Testis (tissue), 2 donors: ENCODE measurements at regions not wholly inside any gene's neighbourhood (a gene's known extent, or its start where the extent isn't known, plus 50 kb on each side); places are given as distances from the start of the nearest gene placed in this dataset.
"Not testable (repeated sequence)": the region's sequence is repeated elsewhere in the genome, so short reads cannot be mapped to it uniquely, and the experiment has no call there.

Source experiments
- DNase-seq: peaks from one replicate; pipeline ENCODE4 v3.0.0-alpha.2; 2019
- H3K27ac ChIP-seq, 2 donors: fragments of 200-600 bp; sonication (generic); one replicate each; pipeline ENCODE4 v1.5.1; 2019
- H3K27me3 ChIP-seq: fragments of 200-600 bp; sonication (generic); one replicate; pipeline ENCODE4 v1.5.1; 2019
- H3K36me3 ChIP-seq: fragments of 200-600 bp; sonication (generic); one replicate; pipeline ENCODE4 v1.5.1; 2017; ENCODE audit warnings: low read depth; ENCODE audit errors: missing control alignments
- H3K4me1 ChIP-seq: fragments of 200-600 bp; sonication (generic); one replicate; pipeline ENCODE4 v1.5.1; 2019
- H3K4me3 ChIP-seq, 2 donors: fragments of 200-600 bp; sonication (generic); one replicate each; pipeline ENCODE4 v1.5.1; 2017 to 2019
- H3K9me3 ChIP-seq: fragments of 200-600 bp; sonication (generic); one replicate; pipeline ENCODE4 v1.5.1; 2017
- CTCF ChIP-seq, 3 experiments: fragments of 450-650 bp in 2 of 3; fragments of 200-600 bp in 1 of 3; sonication (generic) in 1 of 3; IDR thresholded peaks; one replicate each; pipeline ENCODE4 v1.5.1; 2016 to 2019; ENCODE audit warnings: antibody characterized with exemption in 3 of 3, mild to moderate bottlenecking in 2 of 3, moderate library complexity in 1 of 3
- POLR2A ChIP-seq: fragments of 450-650 bp; IDR thresholded peaks from one replicate; pipeline ENCODE4 v1.6.1; 2017; ENCODE audit warnings: antibody characterized with exemption, mild to moderate bottlenecking, moderate library complexity
- WGBS, 2 donors: methylation state at CpG; one replicate each; pipeline ENCODE4 v1.1.5; 2018; 5-methylcytosine and 5-hydroxymethylcytosine counted together
- intact Hi-C: fragments of 100-400 bp; cut with DNase I; formaldehyde crosslinking; loops from one replicate; pipeline ENCODE4 v1.15.1; 2023; ENCODE audit warnings: low total_unique reads

GRCh38 chr3:159260049-159260662, 458.3 kb downstream of the MFSD1 start:
- H3K4me3 ChIP-seq, result no peak overlapping the region
- intact Hi-C loops, result no loop called here
- H3K4me1 ChIP-seq, result no peaks in the 10 kb centered on the region
- H3K36me3 ChIP-seq, result no peaks in the 10 kb centered on the region
- TF ChIP-seq POLR2A, result no peak
- peak; percentile 56 to 70 (median 68) for TF ChIP-seq CTCF (IDR thresholded peaks at IDR 0.05)
- peak; percentile 50 for DNase-seq
- 21 to 31% methylated on average over 5 of the region's 5 CpGs for WGBS, 2 donors
- H3K27ac ChIP-seq, result no peak overlapping the region
- H3K9me3 ChIP-seq, result no peaks in the 10 kb centered on the region
- no peaks in the 10 kb centered on the region for H3K27me3 ChIP-seq

- H3K36me3 ChIP-seq, intact Hi-C loops, H3K27me3 ChIP-seq, H3K9me3 ChIP-seq, H3K4me1 ChIP-seq, DNase-seq, H3K4me3 ChIP-seq, H3K27ac ChIP-seq: not testable (repeated sequence)
- WGBS, 2 donors, result 73 to 75% methylated on average over 4 of the region's 4 CpGs
These were observed 459.5 kb downstream of the MFSD1 start for GRCh38 chr3:159261333-159261732.

- TF ChIP-seq POLR2A (no peak), CTCF (IDR thresholded peaks at IDR 0.05) (peak; percentile 19 to 50 (median 44))
- no peak overlapping the region for H3K4me3 ChIP-seq
- DNase-seq, result peak; percentile 30
These were observed 462.1 kb downstream of the MFSD1 start for GRCh38 chr3:159263750-159264553.

GRCh38 chr3:159265705-159266104, 463.9 kb downstream of the MFSD1 start:
- H3K9me3 ChIP-seq, result no peaks in the 10 kb centered on the region
- WGBS, 2 donors, result 65 to 66% methylated on average over 2 of the region's 2 CpGs
- no peaks in the 10 kb centered on the region for H3K36me3 ChIP-seq
- TF ChIP-seq CTCF (IDR thresholded peaks at IDR 0.05) (no peak), POLR2A (no peak)
- no peak overlapping the region for H3K4me3 ChIP-seq
- H3K27me3 ChIP-seq, result no peaks in the 10 kb centered on the region
- intact Hi-C loops, result no loop called here
- no peak overlapping the region for H3K27ac ChIP-seq
- no peak for DNase-seq
- H3K4me1 ChIP-seq, result no peaks in the 10 kb centered on the region

More at GRCh38 chr3:159263750-159264553, 462.1 kb downstream of the MFSD1 start:
- Histone ChIP-seq H3K36me3 (no peaks in the 10 kb centered on the region), H3K4me1 (no peaks in the 10 kb centered on the region), H3K9me3 (no peaks in the 10 kb centered on the region), H3K27ac (no peak overlapping the region), H3K27me3 (no peaks in the 10 kb centered on the region)
- intact Hi-C loops, result no loop called here
- 54 to 55% methylated on average over 6 of the region's 6 CpGs for WGBS, 2 donors

- WGBS, 2 donors, result 50 to 51% methylated on average over 6 of the region's 6 CpGs
- H3K4me3 ChIP-seq, result no peak overlapping the region
- H3K9me3 ChIP-seq, result no peaks in the 10 kb centered on the region
- TF ChIP-seq POLR2A (no peak), CTCF (IDR thresholded peaks at IDR 0.05) (peak in 1 of 3 experiments; percentile 30)
- DNase-seq, result peak; percentile 38
- no peaks in the 10 kb centered on the region for H3K36me3 ChIP-seq
- H3K27me3 ChIP-seq, result no peaks in the 10 kb centered on the region
- no peak overlapping the region for H3K27ac ChIP-seq
- intact Hi-C loops, result no loop called here
- no peaks in the 10 kb centered on the region for H3K4me1 ChIP-seq
These were observed 464.9 kb downstream of the MFSD1 start for GRCh38 chr3:159266779-159267178.
